GM18499 (cell line): ENCODE measurements at regions not wholly inside any gene's neighbourhood (a gene's known extent, or its start where the extent isn't known, plus 50 kb on each side); places are given as distances from the start of the nearest gene placed in this dataset.
"Not testable (repeated sequence)": the region's sequence is repeated elsewhere in the genome, so short reads cannot be mapped to it uniquely, and the experiment has no call there.

Experiments used
- ATAC-seq: cut with Tn5 transposase; IDR thresholded peaks from one replicate; pipeline ENCODE4 v1.9.1; 2021; ENCODE audit warnings: moderate number of reproducible peaks; ENCODE audit not compliant: insufficient read depth, unreplicated experiment

- ATAC-seq: no peak
Measured at GRCh38 chr3:29164825-29165224, 116.0 kb upstream of the RBMS3 start.

- ATAC-seq: no peak
Measured at GRCh38 chr3:29167180-29167579, 113.7 kb upstream of the RBMS3 start.

GRCh38 chr3:29168081-29168480 lies 112.8 kb upstream of the RBMS3 start:
- no peak for ATAC-seq

GRCh38 chr3:29168696-29169095 lies 112.2 kb upstream of the RBMS3 start:
- ATAC-seq: no peak

- no peak for ATAC-seq
Measured at GRCh38 chr3:29169451-29169850, 111.4 kb upstream of the RBMS3 start.

GRCh38 chr3:29171043-29171990 lies 109.6 kb upstream of the RBMS3 start:
- ATAC-seq: no peak

GRCh38 chr3:29176501-29176900 lies 104.4 kb upstream of the RBMS3 start:
- ATAC-seq: no peak

- ATAC-seq: no peak
Measured at GRCh38 chr3:29178809-29179793, 101.8 kb upstream of the RBMS3 start.

GRCh38 chr3:29181149-29181780 lies 99.6 kb upstream of the RBMS3 start:
- peak; percentile 51 for ATAC-seq

- ATAC-seq: no peak
Measured at GRCh38 chr3:29181872-29182271, 99.0 kb upstream of the RBMS3 start.

GRCh38 chr3:29182828-29183227 lies 98.0 kb upstream of the RBMS3 start:
- not testable (repeated sequence) for ATAC-seq

GRCh38 chr3:29183346-29184087 lies 97.4 kb upstream of the RBMS3 start:
- no peak for ATAC-seq

- no peak for ATAC-seq
Measured at GRCh38 chr3:29185706-29186105, 95.2 kb upstream of the RBMS3 start.

- no peak for ATAC-seq
Measured at GRCh38 chr3:29186131-29186599, 94.7 kb upstream of the RBMS3 start.

- ATAC-seq: no peak
Measured at GRCh38 chr3:29186982-29187725, 93.7 kb upstream of the RBMS3 start.

GRCh38 chr3:29189328-29189727 lies 91.5 kb upstream of the RBMS3 start:
- ATAC-seq: no peak

- no peak for ATAC-seq
Measured at GRCh38 chr3:29194139-29194538, 86.7 kb upstream of the RBMS3 start.

- ATAC-seq: no peak
Measured at GRCh38 chr3:29195056-29195455, 85.8 kb upstream of the RBMS3 start.

- ATAC-seq: no peak
Measured at GRCh38 chr3:29201604-29202003, 79.3 kb upstream of the RBMS3 start.
